HEK293T (cell line): ENCODE measurements at regions not wholly inside any gene's neighbourhood (a gene's known extent, or its start where the extent isn't known, plus 50 kb on each side); places are given as distances from the start of the nearest gene placed in this dataset.

Source experiments
- ELF4 ChIP-seq: fragments of 450-650 bp; IDR thresholded peaks from 2 replicates; pipeline ENCODE4 v1.6.1; 2017; ENCODE audit warnings: antibody characterized with exemption
- FOXM1 ChIP-seq: fragments of 450-650 bp; IDR thresholded peaks from 2 replicates; pipeline ENCODE4 v1.6.1; 2017; ENCODE audit warnings: mild to moderate bottlenecking, borderline replicate concordance
- LEF1 ChIP-seq: fragments of 450-650 bp; IDR thresholded peaks from 2 replicates; pipeline ENCODE4 v1.6.1; 2017; ENCODE audit warnings: mild to moderate bottlenecking, borderline replicate concordance
- NFRKB ChIP-seq: fragments of 450-650 bp; IDR thresholded peaks from 2 replicates; pipeline ENCODE4 v1.6.1; 2016; ENCODE audit warnings: mild to moderate bottlenecking, moderate library complexity

DNA sequence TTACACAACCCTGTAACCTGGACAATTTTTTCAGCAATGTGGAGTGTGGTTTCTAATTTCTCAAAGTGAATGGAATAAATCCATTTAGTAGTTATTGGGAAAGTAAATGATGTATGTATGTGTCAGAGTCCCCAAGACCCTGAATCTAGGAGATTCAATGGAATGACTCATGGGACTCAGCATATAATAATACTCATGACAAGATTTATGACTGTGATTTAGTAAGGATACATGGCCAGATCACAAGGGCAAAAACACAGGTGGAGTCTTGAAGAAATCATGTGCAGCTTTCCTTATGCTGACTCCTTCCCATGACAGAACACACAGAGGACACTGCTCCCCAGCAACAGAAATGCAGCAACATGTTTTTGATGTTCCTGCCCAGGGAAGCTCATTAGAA is 1877.7 kb upstream of the LRRTM1 start:
- TF ChIP-seq NFRKB (no peak), LEF1 (no peak), ELF4 (no peak), FOXM1 (no peak)
